Testis (tissue), 2 donors: ENCODE measurements at regions not wholly inside any gene's neighbourhood (a gene's known extent, or its start where the extent isn't known, plus 50 kb on each side); places are given as distances from the start of the nearest gene placed in this dataset.

ENCODE experiments used
- CTCF ChIP-seq, 3 experiments: fragments of 450-650 bp in 2 of 3; fragments of 200-600 bp in 1 of 3; sonication (generic) in 1 of 3; IDR thresholded peaks; one replicate each; pipeline ENCODE4 v1.5.1; 2016 to 2019; ENCODE audit warnings: antibody characterized with exemption in 3 of 3, mild to moderate bottlenecking in 2 of 3, moderate library complexity in 1 of 3
- POLR2A ChIP-seq: fragments of 450-650 bp; IDR thresholded peaks from one replicate; pipeline ENCODE4 v1.6.1; 2017; ENCODE audit warnings: antibody characterized with exemption, mild to moderate bottlenecking, moderate library complexity

DNA sequence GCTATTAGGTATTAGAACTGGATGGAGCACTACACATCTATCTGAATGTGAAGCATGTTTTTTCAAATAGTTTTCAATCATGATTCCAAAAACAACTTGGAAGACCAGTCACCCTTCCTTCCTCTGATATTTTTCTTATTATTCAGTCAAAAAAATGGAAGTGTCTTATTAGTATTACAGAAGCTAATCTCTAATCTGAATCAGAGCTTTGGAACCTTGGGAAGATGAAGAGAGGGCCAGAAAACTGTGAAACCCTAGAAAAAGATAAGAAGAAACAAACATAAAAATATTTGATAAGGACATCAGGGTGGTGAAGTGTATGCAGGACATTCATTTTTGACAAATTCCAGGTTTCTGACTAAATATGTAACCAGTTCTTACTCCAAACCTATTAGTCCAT, 166.3 kb upstream of the PRSS16 start:
- TF ChIP-seq CTCF (IDR thresholded peaks at IDR 0.05): no peak
- no peak for TF ChIP-seq POLR2A
